ENCODE measurements at regions not wholly inside any gene's neighbourhood (a gene's known extent, or its start where the extent isn't known, plus 50 kb on each side); places are given as distances from the start of the nearest gene placed in this dataset.
"Not testable (repeated sequence)": the region's sequence is repeated elsewhere in the genome, so short reads cannot be mapped to it uniquely, and the experiment has no call there.

DNA sequence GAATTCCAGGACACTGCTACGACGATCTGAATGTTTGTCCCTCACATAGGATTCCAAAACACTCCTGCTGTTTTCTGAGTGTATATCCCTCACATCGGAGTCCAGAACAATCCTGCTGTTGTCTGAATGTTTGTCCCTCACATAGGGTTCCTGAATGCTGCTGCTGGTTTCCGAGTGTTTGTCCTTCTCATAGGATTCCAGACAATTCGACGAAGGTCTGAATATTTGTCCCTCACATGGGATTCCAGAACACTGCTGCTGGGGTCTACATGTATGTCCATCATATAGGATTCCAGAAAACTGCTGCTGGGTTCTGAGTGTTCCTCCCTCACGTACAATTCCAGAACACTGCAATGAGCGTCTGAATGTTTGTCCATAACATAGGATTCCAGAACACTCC, 219.4 kb downstream of the FOXD4L6 start:
- not testable (repeated sequence) for H3K4me3 ChIP-seq (ENCODE audit: low read depth, low read length); H3K4me1 ChIP-seq (ENCODE audit: control insufficient read depth, insufficient read depth, low read length, poor library complexity, severe bottlenecking); H3K27ac ChIP-seq (ENCODE audit: insufficient read depth, low read length, poor library complexity, severe bottlenecking); H3K36me3 ChIP-seq (ENCODE audit: control insufficient read depth, insufficient read depth, low read length); H3K36me3 Mint-ChIP-seq; H3K4me1 Mint-ChIP-seq; DNase-seq; ATAC-seq (ENCODE audit: low read depth in 2 of 2); H3K27ac Mint-ChIP-seq; H3K27me3 ChIP-seq (ENCODE audit: control insufficient read depth, insufficient read depth, low read length); H3K27me3 Mint-ChIP-seq
- Mint-ChIP-seq H3K9me3 (peaks cover 4 to 98% (median 65%) of the 10 kb centered on the region in 7 donors), H3K4me3 (peak overlapping the region in 1 of 4 donors; percentile 35)
- peaks cover 74 to 99% of the 10 kb centered on the region in 2 experiments for H3K9me3 ChIP-seq (ENCODE audit: control insufficient read depth in 2 of 2, low read length in 2 of 2)

GRCh38 chr9:40907657-40908624, 220.5 kb downstream of the FOXD4L6 start:
- Histone ChIP-seq H3K4me3 (ENCODE audit: low read depth, low read length) (no peak overlapping the region), H3K4me1 (ENCODE audit: control insufficient read depth, insufficient read depth, low read length, poor library complexity, severe bottlenecking) (no peaks in the 10 kb centered on the region), H3K9me3 (ENCODE audit: control insufficient read depth in 2 of 2, low read length in 2 of 2) (peaks cover 66 to 91% of the 10 kb centered on the region in 2 experiments), H3K27ac (ENCODE audit: insufficient read depth, low read length, poor library complexity, severe bottlenecking) (no peak overlapping the region), H3K36me3 (ENCODE audit: control insufficient read depth, insufficient read depth, low read length) (no peaks in the 10 kb centered on the region), H3K27me3 (ENCODE audit: control insufficient read depth, insufficient read depth, low read length) (no peaks in the 10 kb centered on the region)
- no peak for DNase-seq
- Mint-ChIP-seq H3K36me3 (peaks cover 3% of the 10 kb centered on the region), H3K4me1 (no peaks in the 10 kb centered on the region), H3K4me3 (no peak overlapping the region), H3K27ac (no peak overlapping the region), H3K27me3 (no peaks in the 10 kb centered on the region), H3K9me3 (peaks cover 1 to 98% (median 57%) of the 10 kb centered on the region in 7 donors)
- no peak for ATAC-seq (ENCODE audit: low read depth in 2 of 2)

DNA sequence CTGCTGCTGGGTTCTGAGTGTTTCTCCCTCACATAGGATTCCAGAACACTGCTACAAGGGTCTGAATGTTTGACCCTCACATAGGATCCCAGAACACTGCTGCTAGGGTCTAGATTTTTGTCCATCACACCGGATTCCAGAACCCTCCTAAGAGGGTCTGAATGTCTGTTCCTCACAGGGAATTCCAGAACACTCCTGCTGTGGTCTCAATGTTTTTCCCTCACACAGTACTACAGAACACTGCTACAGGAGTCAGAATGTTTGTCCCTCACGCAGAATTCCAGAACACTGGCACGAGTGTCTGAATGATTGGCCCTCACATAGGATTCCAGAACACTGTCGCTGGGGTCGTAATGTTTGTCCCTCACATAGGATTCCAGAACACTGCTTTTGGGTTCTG, 221.6 kb downstream of the FOXD4L6 start:
- not testable (repeated sequence) for H3K4me3 Mint-ChIP-seq; H3K27ac ChIP-seq (ENCODE audit: insufficient read depth, low read length, poor library complexity, severe bottlenecking); DNase-seq; H3K4me3 ChIP-seq (ENCODE audit: low read depth, low read length); H3K4me1 Mint-ChIP-seq; H3K27ac Mint-ChIP-seq; H3K36me3 ChIP-seq (ENCODE audit: control insufficient read depth, insufficient read depth, low read length); H3K27me3 Mint-ChIP-seq; ATAC-seq (ENCODE audit: low read depth in 2 of 2); H3K4me1 ChIP-seq (ENCODE audit: control insufficient read depth, insufficient read depth, low read length, poor library complexity, severe bottlenecking); H3K27me3 ChIP-seq (ENCODE audit: control insufficient read depth, insufficient read depth, low read length); H3K36me3 Mint-ChIP-seq
- peaks cover 1 to 98% (median 56%) of the 10 kb centered on the region in 7 donors for H3K9me3 Mint-ChIP-seq
- peaks cover 65 to 84% of the 10 kb centered on the region in 2 experiments for H3K9me3 ChIP-seq (ENCODE audit: control insufficient read depth in 2 of 2, low read length in 2 of 2)

DNA sequence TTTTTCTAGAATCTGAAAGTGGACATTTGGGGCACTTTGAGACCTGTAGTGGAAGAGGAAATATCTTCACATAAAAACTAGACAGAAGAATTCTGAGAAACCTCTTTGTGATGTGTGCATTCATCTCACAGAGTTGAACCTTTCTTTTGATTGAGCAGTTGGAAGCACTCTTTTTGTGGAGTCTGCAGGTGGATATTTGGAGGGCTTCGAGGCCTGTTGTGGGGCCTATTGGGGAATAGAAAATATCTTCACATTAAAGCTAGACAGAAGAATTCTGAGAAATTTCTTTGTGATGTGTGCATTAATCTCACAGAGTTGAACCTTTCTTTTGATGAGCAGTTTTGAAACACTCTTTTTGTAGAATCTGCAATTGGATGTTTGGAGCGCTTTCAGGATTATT, 236.2 kb downstream of the FOXD4L6 start:
- H3K4me3 Mint-ChIP-seq; H3K4me1 ChIP-seq (ENCODE audit: control insufficient read depth, insufficient read depth, low read length, poor library complexity, severe bottlenecking); H3K4me3 ChIP-seq (ENCODE audit: low read depth, low read length); H3K27ac Mint-ChIP-seq; DNase-seq; H3K4me1 Mint-ChIP-seq; H3K27ac ChIP-seq (ENCODE audit: insufficient read depth, low read length, poor library complexity, severe bottlenecking); H3K36me3 ChIP-seq (ENCODE audit: control insufficient read depth, insufficient read depth, low read length); H3K27me3 Mint-ChIP-seq; H3K27me3 ChIP-seq (ENCODE audit: control insufficient read depth, insufficient read depth, low read length); ATAC-seq (ENCODE audit: low read depth in 2 of 2): not testable (repeated sequence)
- H3K9me3 ChIP-seq (ENCODE audit: control insufficient read depth in 2 of 2, low read length in 2 of 2) = peaks cover 54 to 88% of the 10 kb centered on the region in 2 experiments
- H3K9me3 Mint-ChIP-seq = peaks cover 4 to 100% (median 56%) of the 10 kb centered on the region in 7 donors
- H3K36me3 Mint-ChIP-seq = peaks cover 23% of the 10 kb centered on the region

DNA sequence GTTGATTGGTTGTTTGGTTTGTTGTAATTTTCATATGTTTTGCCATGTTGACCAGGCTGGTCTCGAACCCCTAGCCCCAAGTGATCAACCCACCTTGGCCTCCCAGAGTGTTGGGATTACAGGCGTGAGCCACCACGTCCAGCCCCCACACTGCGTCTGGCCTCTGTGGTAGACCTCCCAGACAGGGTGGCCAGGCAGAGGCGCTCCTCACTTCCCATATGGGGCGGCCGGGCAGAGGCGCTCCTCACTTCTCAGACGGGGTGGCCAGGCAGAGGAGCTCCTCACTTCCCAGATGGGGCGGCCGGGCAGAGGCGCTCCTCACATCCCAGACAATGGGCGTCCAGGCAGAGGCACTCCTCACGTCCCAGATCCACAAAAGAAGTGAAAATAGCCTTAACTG, 242.6 kb downstream of the FOXD4L6 start:
- not testable (repeated sequence) for H3K27me3 Mint-ChIP-seq; H3K4me3 ChIP-seq (ENCODE audit: low read depth, low read length); H3K36me3 ChIP-seq (ENCODE audit: control insufficient read depth, insufficient read depth, low read length); ATAC-seq (ENCODE audit: low read depth in 2 of 2); DNase-seq; H3K4me3 Mint-ChIP-seq; H3K27me3 ChIP-seq (ENCODE audit: control insufficient read depth, insufficient read depth, low read length); H3K4me1 ChIP-seq (ENCODE audit: control insufficient read depth, insufficient read depth, low read length, poor library complexity, severe bottlenecking); H3K27ac Mint-ChIP-seq; H3K27ac ChIP-seq (ENCODE audit: insufficient read depth, low read length, poor library complexity, severe bottlenecking); H3K4me1 Mint-ChIP-seq
- H3K9me3 ChIP-seq (ENCODE audit: control insufficient read depth in 2 of 2, low read length in 2 of 2) = peaks cover 30 to 96% of the 10 kb centered on the region in 2 experiments
- peaks cover 19% of the 10 kb centered on the region for H3K36me3 Mint-ChIP-seq
- peaks cover 4 to 86% (median 39%) of the 10 kb centered on the region in 7 donors for H3K9me3 Mint-ChIP-seq

DNA sequence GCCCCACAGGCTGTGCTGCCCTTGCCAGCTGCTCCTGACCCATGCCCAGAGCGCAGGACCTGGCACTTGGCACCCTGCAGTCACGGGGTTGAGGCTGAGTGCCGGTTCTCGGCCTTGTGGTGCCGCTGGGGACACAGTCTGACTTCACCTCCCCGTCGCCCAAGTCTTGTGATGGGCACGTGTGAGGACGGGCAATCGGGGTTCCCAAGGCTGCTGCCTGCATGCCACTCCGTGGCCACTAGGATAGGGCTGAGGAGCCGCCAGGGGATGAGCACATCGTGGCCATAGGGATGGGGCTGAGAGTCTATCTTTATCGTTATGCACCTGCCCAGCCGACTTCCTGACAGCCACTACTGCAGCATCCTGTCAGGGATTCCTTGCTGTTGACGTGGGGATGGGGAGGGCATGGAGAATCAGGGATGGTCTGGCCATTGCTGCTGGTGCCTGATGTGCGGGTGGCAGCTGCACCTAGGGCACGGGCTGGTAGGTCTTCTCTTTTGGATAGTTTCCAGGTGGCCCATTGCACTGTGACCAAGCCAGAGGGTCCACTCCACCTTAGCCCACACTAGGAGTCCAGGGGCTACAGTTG, 243.5 kb downstream of the FOXD4L6 start:
- not testable (repeated sequence) for H3K4me1 ChIP-seq (ENCODE audit: control insufficient read depth, insufficient read depth, low read length, poor library complexity, severe bottlenecking); H3K27me3 Mint-ChIP-seq; H3K36me3 ChIP-seq (ENCODE audit: control insufficient read depth, insufficient read depth, low read length); H3K4me3 Mint-ChIP-seq; H3K27ac ChIP-seq (ENCODE audit: insufficient read depth, low read length, poor library complexity, severe bottlenecking); H3K27me3 ChIP-seq (ENCODE audit: control insufficient read depth, insufficient read depth, low read length); H3K4me3 ChIP-seq (ENCODE audit: low read depth, low read length); ATAC-seq (ENCODE audit: low read depth in 2 of 2); H3K4me1 Mint-ChIP-seq; DNase-seq
- H3K27ac Mint-ChIP-seq = peak overlapping the region in 1 of 3 donors; percentile 38
- peaks cover 5 to 86% (median 41%) of the 10 kb centered on the region in 7 donors for H3K9me3 Mint-ChIP-seq
- peaks cover 30 to 95% of the 10 kb centered on the region in 2 experiments for H3K9me3 ChIP-seq (ENCODE audit: control insufficient read depth in 2 of 2, low read length in 2 of 2)
- H3K36me3 Mint-ChIP-seq = peaks cover 16% of the 10 kb centered on the region

DNA sequence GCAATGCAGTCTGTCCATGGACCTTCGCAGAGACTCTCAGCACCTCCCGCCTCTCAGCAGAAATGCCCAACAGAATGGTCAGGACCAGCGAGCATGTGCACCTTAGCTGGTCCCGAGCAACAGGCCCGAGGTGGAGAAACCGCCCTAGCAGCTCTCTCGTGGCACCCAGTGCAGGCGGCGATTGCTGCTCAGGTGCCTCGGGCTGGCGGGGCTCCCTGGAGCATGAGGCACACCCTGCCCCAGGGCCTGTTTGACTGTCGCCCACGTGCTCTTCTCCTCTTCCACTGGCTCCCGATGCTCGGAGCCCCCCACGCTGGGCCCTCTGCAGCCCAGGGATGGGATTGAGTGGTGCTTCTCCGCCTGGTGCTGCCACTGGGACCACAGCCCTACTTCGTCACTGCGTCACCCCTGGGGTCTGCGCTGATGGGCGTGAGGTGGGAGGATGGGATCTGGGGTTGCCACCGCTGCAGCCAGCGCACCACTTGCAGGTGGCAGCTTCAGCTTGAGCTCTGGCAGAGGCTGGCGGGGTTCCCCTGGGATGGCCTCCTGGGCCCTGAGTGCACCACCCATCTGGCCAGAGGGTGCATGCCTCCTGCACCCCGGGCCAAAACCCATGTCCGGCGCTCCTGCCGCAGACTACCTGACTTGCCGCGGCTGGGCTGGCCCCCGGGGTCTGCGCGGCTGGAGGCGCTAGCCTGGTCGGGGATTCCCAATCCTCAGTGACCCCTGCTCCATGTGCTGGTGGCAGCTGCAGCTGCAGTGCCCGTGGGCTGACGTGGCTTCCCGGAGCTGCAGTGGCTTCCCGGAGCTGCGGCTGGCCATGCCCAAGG, 244.2 kb downstream of the FOXD4L6 start:
- no peak for DNase-seq
- H3K4me3 ChIP-seq (ENCODE audit: low read depth, low read length) = no peak overlapping the region
- no peaks in the 10 kb centered on the region for H3K4me1 ChIP-seq (ENCODE audit: control insufficient read depth, insufficient read depth, low read length, poor library complexity, severe bottlenecking)
- no peak overlapping the region for H3K27ac ChIP-seq (ENCODE audit: insufficient read depth, low read length, poor library complexity, severe bottlenecking)
- H3K36me3 Mint-ChIP-seq = peaks cover 15% of the 10 kb centered on the region
- no peaks in the 10 kb centered on the region for H3K27me3 ChIP-seq (ENCODE audit: control insufficient read depth, insufficient read depth, low read length)
- peaks cover 0 to 7% (median 0%) of the 10 kb centered on the region in 4 donors for H3K4me1 Mint-ChIP-seq
- H3K9me3 Mint-ChIP-seq = peaks cover 4 to 86% (median 46%) of the 10 kb centered on the region in 7 donors
- no peak overlapping the region for H3K4me3 Mint-ChIP-seq
- no peaks in the 10 kb centered on the region for H3K27me3 Mint-ChIP-seq
- H3K36me3 ChIP-seq (ENCODE audit: control insufficient read depth, insufficient read depth, low read length) = no peaks in the 10 kb centered on the region
- no peak for ATAC-seq (ENCODE audit: low read depth in 2 of 2)
- H3K9me3 ChIP-seq (ENCODE audit: control insufficient read depth in 2 of 2, low read length in 2 of 2) = peaks cover 22 to 93% of the 10 kb centered on the region in 2 experiments
- H3K27ac Mint-ChIP-seq = no peak overlapping the region

All from CD4-positive, CD25-positive, alpha-beta regulatory T cell (primary cell).